Choroid plexus epithelial cell (primary cell): ENCODE measurements at regions not wholly inside any gene's neighbourhood (a gene's known extent, or its start where the extent isn't known, plus 50 kb on each side); places are given as distances from the start of the nearest gene placed in this dataset.

Experiments
- DNase-seq: peaks from one replicate; pipeline ENCODE4 v3.0.0-alpha.2; 2010; ENCODE audit warnings: low read depth
- H3K4me3 ChIP-seq: 2 replicates; pipeline ENCODE4 v1.5.1; 2011; ENCODE audit warnings: low read depth, mild to moderate bottlenecking, control low read depth, low read length, moderate library complexity
- CTCF ChIP-seq: conservative IDR thresholded peaks from 2 replicates; pipeline ENCODE4 v1.5.1; 2011; ENCODE audit warnings: low read depth, mild to moderate bottlenecking, control low read depth, inconsistent platforms, low read length, moderate library complexity

- H3K4me3 ChIP-seq = no peak overlapping the region
- DNase-seq = no peak
- no peak for TF ChIP-seq CTCF
Measured at GRCh38 chr5:152811988-152812387, 406.9 kb upstream of the NMUR2 start.

- no peak for DNase-seq
- H3K4me3 ChIP-seq = no peak overlapping the region
- no peak for TF ChIP-seq CTCF
Measured at GRCh38 chr5:152813526-152813925, 408.4 kb upstream of the NMUR2 start.

GRCh38 chr5:152819891-152820290 lies 414.8 kb upstream of the NMUR2 start:
- no peak for DNase-seq
- TF ChIP-seq CTCF = no peak
- H3K4me3 ChIP-seq = no peak overlapping the region

- no peak overlapping the region for H3K4me3 ChIP-seq
- TF ChIP-seq CTCF = no peak
- DNase-seq = no peak
Measured at GRCh38 chr5:152824316-152824715, 419.2 kb upstream of the NMUR2 start.

- no peak overlapping the region for H3K4me3 ChIP-seq
Measured at GRCh38 chr5:152838241-152838786, 433.2 kb upstream of the NMUR2 start.

GRCh38 chr5:152844713-152845112 lies 439.6 kb upstream of the NMUR2 start:
- DNase-seq = no peak
- TF ChIP-seq CTCF = no peak
- H3K4me3 ChIP-seq = no peak overlapping the region

More at GRCh38 chr5:152838241-152838786, 433.2 kb upstream of the NMUR2 start:
- DNase-seq = no peak
- no peak for TF ChIP-seq CTCF

GRCh38 chr5:152853361-152853760 lies 448.3 kb upstream of the NMUR2 start:
- no peak for TF ChIP-seq CTCF
- no peak for DNase-seq
- no peak overlapping the region for H3K4me3 ChIP-seq
